CD4-positive, alpha-beta T cell (primary cell): ENCODE measurements at regions not wholly inside any gene's neighbourhood (a gene's known extent, or its start where the extent isn't known, plus 50 kb on each side); places are given as distances from the start of the nearest gene placed in this dataset.

Source experiments
- ATAC-seq: fragments of 200-7000 bp; cut with Tn5 transposase; one replicate; pipeline ENCODE4 v1.10.0; 2022; ENCODE audit warnings: mild to moderate bottlenecking; ENCODE audit not compliant: poor library complexity
- CTCF ChIA-PET: fragments of 350-600 bp; sonication (Branson Sonifier 250); formaldehyde crosslinking; loops from one replicate; lab custom pipeline; 2021; ENCODE audit warnings: antibody characterized with exemption, inconsistent platforms; lab: Charles Lee
- POLR2A ChIA-PET: fragments of 350-600 bp; sonication (Branson Sonifier 250); formaldehyde crosslinking; loops from one replicate; lab custom pipeline; 2021; ENCODE audit warnings: antibody characterized with exemption, inconsistent platforms; lab: Charles Lee
- DNase-seq, 14 experiments: peaks; one replicate each; pipeline ENCODE4 v3.0.0-alpha.2; 2013 to 2020; ENCODE audit warnings: mixed read lengths in 2 of 14
- H3K27ac ChIP-seq, 2 donors: one replicate each; pipeline versions ENCODE4 v1.5.1 to v1.7.0; 2013; ENCODE audit warnings: low read length in 2 of 2, low read depth in 1 of 2, mild to moderate bottlenecking in 1 of 2
- H3K27me3 ChIP-seq, 2 experiments: 1 replicate in 1 of 2; 2 replicates in 1 of 2; pipeline versions ENCODE4 v1.6.1 to v1.7.0; 2013; ENCODE audit warnings: low read length in 2 of 2, control low read depth in 1 of 2, mild to moderate bottlenecking in 1 of 2, moderate library complexity in 1 of 2; ENCODE audit not compliant: insufficient read depth in 2 of 2, control insufficient read depth in 1 of 2
- H3K36me3 ChIP-seq: one replicate; pipeline ENCODE4 v1.6.1; 2013; ENCODE audit warnings: low read length, control low read depth; ENCODE audit not compliant: insufficient read depth
- H3K4me1 ChIP-seq: one replicate; pipeline ENCODE4 v1.6.1; 2013; ENCODE audit warnings: low read length, control low read depth; ENCODE audit not compliant: insufficient read depth
- H3K4me3 ChIP-seq: one replicate; pipeline ENCODE4 v1.5.1; 2013; ENCODE audit warnings: mild to moderate bottlenecking, low read length, moderate library complexity
- H3K9me3 ChIP-seq, 2 experiments: 1 replicate in 1 of 2; 2 replicates in 1 of 2; pipeline versions ENCODE4 v1.6.1 to v1.7.0; 2013; ENCODE audit warnings: low read length in 2 of 2, mild to moderate bottlenecking in 2 of 2, control low read depth in 1 of 2, moderate library complexity in 1 of 2; ENCODE audit not compliant: control insufficient read depth in 1 of 2, insufficient read depth in 1 of 2
- H3K27ac Mint-ChIP-seq: one replicate; pipeline ENCODE4 v1.8.0; 2020; ENCODE audit warnings: mixed read lengths
- H3K27me3 Mint-ChIP-seq: one replicate; pipeline ENCODE4 v1.8.0; 2021; ENCODE audit warnings: mixed read lengths
- H3K36me3 Mint-ChIP-seq: one replicate; pipeline ENCODE4 v1.8.0; 2021; ENCODE audit warnings: low read depth, mixed read lengths
- H3K4me1 Mint-ChIP-seq: one replicate; pipeline ENCODE4 v1.8.0; 2021; ENCODE audit warnings: low read depth, mixed read lengths
- H3K4me3 Mint-ChIP-seq: one replicate; pipeline ENCODE4 v1.8.0; 2020; ENCODE audit warnings: mild to moderate bottlenecking, mixed read lengths
- H3K9me3 Mint-ChIP-seq: one replicate; pipeline ENCODE4 v1.8.0; 2020; ENCODE audit warnings: mixed read lengths
- CTCF ChIP-seq: fragments of 200-600 bp; IDR thresholded peaks from one replicate; pipeline ENCODE4 v1.8.0; 2022; ENCODE audit warnings: antibody characterized with exemption, mild to moderate bottlenecking
- intact Hi-C, 2 experiments: fragments of 100-400 bp; cut with DNase I in 1 of 2; cut with micrococcal nuclease in 1 of 2; formaldehyde crosslinking; loops; one replicate each; pipeline versions ENCODE4 v1.15.1 to v1.9.0; 2023 to 2025; cut with DNase I, micrococcal nuclease

GRCh38 chr9:135289081-135289491, 190.5 kb upstream of the PPP1R26 start:
- no peak for TF ChIP-seq CTCF
- no peaks in the 10 kb centered on the region for H3K4me1 ChIP-seq
- POLR2A ChIA-PET = no interaction called here
- intact Hi-C loops = no loop called here
- H3K36me3 ChIP-seq = no peaks in the 10 kb centered on the region
- Mint-ChIP-seq H3K4me1 (no peaks in the 10 kb centered on the region), H3K36me3 (no peaks in the 10 kb centered on the region), H3K27ac (no peak overlapping the region), H3K9me3 (no peaks in the 10 kb centered on the region), H3K4me3 (no peak overlapping the region), H3K27me3 (peaks cover 4% of the 10 kb centered on the region)
- peaks cover 0 to 7% of the 10 kb centered on the region in 2 experiments for H3K27me3 ChIP-seq
- no peak overlapping the region for H3K4me3 ChIP-seq
- no peak for DNase-seq
- H3K9me3 ChIP-seq = peaks cover 0 to 27% of the 10 kb centered on the region in 2 experiments
- H3K27ac ChIP-seq = no peak overlapping the region
- CTCF ChIA-PET = no interaction called here
- no peak for ATAC-seq

GRCh38 chr9:135290086-135290485, 189.5 kb upstream of the PPP1R26 start:
- POLR2A ChIA-PET = no interaction called here
- intact Hi-C loops = no loop called here
- DNase-seq = no peak
- H3K27ac Mint-ChIP-seq = no peak overlapping the region
- no peak overlapping the region for H3K4me3 Mint-ChIP-seq
- Histone ChIP-seq H3K36me3 (no peaks in the 10 kb centered on the region), H3K27ac (no peak overlapping the region), H3K4me3 (no peak overlapping the region), H3K4me1 (no peaks in the 10 kb centered on the region), H3K27me3 (peaks cover 0 to 7% of the 10 kb centered on the region in 2 experiments), H3K9me3 (peaks cover 0 to 20% of the 10 kb centered on the region in 2 experiments)
- no peaks in the 10 kb centered on the region for H3K4me1 Mint-ChIP-seq
- ATAC-seq = no peak
- no peaks in the 10 kb centered on the region for H3K9me3 Mint-ChIP-seq
- no peaks in the 10 kb centered on the region for H3K36me3 Mint-ChIP-seq
- CTCF ChIA-PET = no interaction called here
- H3K27me3 Mint-ChIP-seq = peaks cover 4% of the 10 kb centered on the region
- TF ChIP-seq CTCF = no peak

- DNase-seq = no peak
- ChIA-PET POLR2A (no interaction called here), CTCF (no interaction called here)
- H3K4me3 Mint-ChIP-seq = no peak overlapping the region
- ATAC-seq = no peak
- Histone ChIP-seq H3K9me3 (peaks cover 0 to 15% of the 10 kb centered on the region in 2 experiments), H3K4me1 (no peaks in the 10 kb centered on the region), H3K36me3 (no peaks in the 10 kb centered on the region), H3K4me3 (no peak overlapping the region), H3K27me3 (peaks cover 0 to 7% of the 10 kb centered on the region in 2 experiments), H3K27ac (no peak overlapping the region)
- no peaks in the 10 kb centered on the region for H3K36me3 Mint-ChIP-seq
- peaks cover 4% of the 10 kb centered on the region for H3K27me3 Mint-ChIP-seq
- no peak overlapping the region for H3K27ac Mint-ChIP-seq
- intact Hi-C loops = no loop called here
- H3K9me3 Mint-ChIP-seq = no peaks in the 10 kb centered on the region
- no peak for TF ChIP-seq CTCF
- no peaks in the 10 kb centered on the region for H3K4me1 Mint-ChIP-seq
Observed at GRCh38 chr9:135290566-135290965, 189.0 kb upstream of the PPP1R26 start.
